GM21526 (cell line): ENCODE measurements at regions not wholly inside any gene's neighbourhood (a gene's known extent, or its start where the extent isn't known, plus 50 kb on each side); places are given as distances from the start of the nearest gene placed in this dataset.

Source experiments
- ATAC-seq: cut with Tn5 transposase; IDR thresholded peaks from one replicate; pipeline ENCODE4 v1.9.1; 2021; ENCODE audit warnings: moderate library complexity; ENCODE audit not compliant: unreplicated experiment, low FRiP score

GRCh38 chr4:136357556-136357955, 1174.7 kb downstream of the PCDH18 start:
- ATAC-seq = no peak

- ATAC-seq = no peak
Observed at GRCh38 chr4:136355970-136356369, 1176.3 kb downstream of the PCDH18 start.

GRCh38 chr4:136343340-136343739, 1189.0 kb downstream of the PCDH18 start:
- ATAC-seq = no peak

GRCh38 chr4:136342666-136343065, 1189.6 kb downstream of the PCDH18 start:
- no peak for ATAC-seq

GRCh38 chr4:136337216-136337615, 1195.1 kb downstream of the PCDH18 start:
- no peak for ATAC-seq

- no peak for ATAC-seq
Observed at GRCh38 chr4:136336479-136336878, 1195.8 kb downstream of the PCDH18 start.

- no peak for ATAC-seq
Observed at GRCh38 chr4:136329042-136329662, 1203.1 kb downstream of the PCDH18 start.

GRCh38 chr4:136328131-136328530, 1204.2 kb downstream of the PCDH18 start:
- no peak for ATAC-seq

- ATAC-seq = no peak
Observed at GRCh38 chr4:136320465-136320813, 1211.9 kb downstream of the PCDH18 start.

- ATAC-seq = no peak
Observed at GRCh38 chr4:136319789-136320464, 1212.4 kb downstream of the PCDH18 start.

- ATAC-seq = no peak
Observed at GRCh38 chr4:136316961-136317360, 1215.3 kb downstream of the PCDH18 start.

GRCh38 chr4:136314686-136315085, 1217.6 kb downstream of the PCDH18 start:
- ATAC-seq = no peak

GRCh38 chr4:136311774-136312173, 1220.5 kb downstream of the PCDH18 start:
- ATAC-seq = no peak

GRCh38 chr4:136307765-136308164, 1224.5 kb downstream of the PCDH18 start:
- ATAC-seq = no peak

- ATAC-seq = no peak
Observed at GRCh38 chr4:136306361-136306760, 1225.9 kb downstream of the PCDH18 start.

- ATAC-seq = no peak
Observed at GRCh38 chr4:136302566-136302965, 1229.7 kb downstream of the PCDH18 start.

GRCh38 chr4:136301749-136302495, 1230.4 kb downstream of the PCDH18 start:
- ATAC-seq = no peak

- no peak for ATAC-seq
Observed at GRCh38 chr4:136283977-136284376, 1248.3 kb downstream of the PCDH18 start.

GRCh38 chr4:136281889-136282288, 1250.4 kb downstream of the PCDH18 start:
- ATAC-seq = no peak

GRCh38 chr4:136281307-136281706, 1251.0 kb downstream of the PCDH18 start:
- ATAC-seq = no peak

GRCh38 chr4:136277741-136278140, 1254.6 kb downstream of the PCDH18 start:
- no peak for ATAC-seq

- no peak for ATAC-seq
Observed at GRCh38 chr4:136246876-136247275, 1285.4 kb downstream of the PCDH18 start.
